ENCODE measurements at regions not wholly inside any gene's neighbourhood (a gene's known extent, or its start where the extent isn't known, plus 50 kb on each side); places are given as distances from the start of the nearest gene placed in this dataset.

GRCh38 chr12:126534495-126534894 is 1469.3 kb downstream of the AACS start:
- TF ChIP-seq CTCF (IDR thresholded peaks at IDR 0.05) (no peak), EZH2 (IDR thresholded peaks at IDR 0.05; ENCODE audit: borderline replicate concordance, insufficient read depth, low read depth, low read length, poor library complexity, severe bottlenecking) (no peak)

Measured in B cell (primary cell).